ENCODE measurements at regions not wholly inside any gene's neighbourhood (a gene's known extent, or its start where the extent isn't known, plus 50 kb on each side); places are given as distances from the start of the nearest gene placed in this dataset.

GRCh38 chr10:78406648-78407008 lies 373.0 kb downstream of the RPS24 start:
- H3K9me3 Mint-ChIP-seq = no peaks in the 10 kb centered on the region
- H3K4me3 Mint-ChIP-seq = peak overlapping the region; percentile 49 to 76
- DNase-seq = no peak
- peaks cover 8 to 10% of the 10 kb centered on the region in 2 donors for H3K4me1 Mint-ChIP-seq
- H3K27me3 Mint-ChIP-seq = peaks cover 29 to 48% of the 10 kb centered on the region in 2 donors
- peak; percentile 6 to 14 for ATAC-seq (replicated peaks)
- H3K36me3 Mint-ChIP-seq = no peaks in the 10 kb centered on the region
- H3K27ac Mint-ChIP-seq = no peak overlapping the region

DNA sequence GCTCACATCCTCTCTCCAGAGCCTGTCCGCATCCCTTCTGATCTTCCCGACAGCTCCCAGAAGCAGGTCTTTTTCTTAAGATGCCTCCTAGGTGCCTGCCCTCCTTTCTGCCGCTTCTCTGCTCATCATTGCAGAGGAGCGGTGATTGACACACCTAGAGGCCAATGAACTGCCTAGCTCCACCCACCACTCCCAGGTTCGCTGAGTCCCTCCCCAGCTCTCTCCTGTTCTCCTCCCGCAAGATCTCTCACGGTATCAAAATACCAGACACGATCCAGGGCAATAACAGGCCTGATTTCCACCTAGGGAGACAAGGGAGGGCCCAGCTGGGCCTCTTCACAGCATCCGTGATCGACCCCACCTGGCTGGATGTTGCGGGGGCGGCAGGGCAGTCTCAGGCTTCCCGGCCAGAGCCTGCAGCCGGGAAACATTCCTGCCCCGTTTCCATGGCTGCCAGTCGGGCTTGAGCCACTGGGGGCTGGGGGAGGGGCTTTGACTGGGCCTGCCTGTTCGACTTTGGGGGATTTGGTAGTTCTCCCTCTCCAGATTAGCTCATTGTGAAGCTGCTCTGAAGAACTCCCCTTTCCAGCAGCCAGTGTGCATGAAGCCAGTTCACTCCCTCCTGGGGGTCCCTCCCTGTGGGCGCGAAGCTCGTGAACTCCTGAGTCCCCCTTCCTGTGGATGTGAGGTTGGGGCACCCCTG lies 373.5 kb downstream of the RPS24 start:
- Mint-ChIP-seq H3K4me3 (peak overlapping the region; percentile 49 to 76), H3K4me1 (peaks cover 8 to 10% of the 10 kb centered on the region in 2 donors), H3K27ac (no peak overlapping the region), H3K9me3 (no peaks in the 10 kb centered on the region), H3K36me3 (no peaks in the 10 kb centered on the region), H3K27me3 (peaks cover 29 to 48% of the 10 kb centered on the region in 2 donors)
- DNase-seq (peak; percentile 46), ATAC-seq (replicated peaks) (peak; percentile 84 to 94)

DNA sequence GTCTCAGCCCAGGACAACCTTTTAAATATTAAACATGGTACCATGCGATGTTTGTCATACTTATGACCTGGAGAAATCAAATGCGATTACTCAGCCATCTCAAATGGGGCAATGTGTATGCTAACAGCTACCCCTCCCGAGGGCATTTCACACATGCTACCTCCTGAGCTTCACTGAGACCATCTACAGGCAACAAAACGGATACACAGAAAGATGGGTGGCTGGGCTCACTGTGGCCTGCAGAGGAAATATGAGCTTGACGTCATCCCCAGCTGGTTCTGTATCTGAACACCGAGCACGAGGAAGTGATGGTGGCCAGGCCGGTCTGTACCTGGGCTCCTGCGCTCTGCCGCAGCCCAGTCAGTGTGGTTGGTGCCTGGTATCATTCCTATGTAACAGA lies 374.3 kb downstream of the RPS24 start:
- Mint-ChIP-seq H3K4me3 (no peak overlapping the region), H3K27me3 (peaks cover 34 to 53% of the 10 kb centered on the region in 2 donors), H3K36me3 (no peaks in the 10 kb centered on the region), H3K4me1 (peaks cover 8 to 10% of the 10 kb centered on the region in 2 donors), H3K9me3 (no peaks in the 10 kb centered on the region), H3K27ac (no peak overlapping the region)
- ATAC-seq (replicated peaks) (no peak), DNase-seq (no peak)

DNA sequence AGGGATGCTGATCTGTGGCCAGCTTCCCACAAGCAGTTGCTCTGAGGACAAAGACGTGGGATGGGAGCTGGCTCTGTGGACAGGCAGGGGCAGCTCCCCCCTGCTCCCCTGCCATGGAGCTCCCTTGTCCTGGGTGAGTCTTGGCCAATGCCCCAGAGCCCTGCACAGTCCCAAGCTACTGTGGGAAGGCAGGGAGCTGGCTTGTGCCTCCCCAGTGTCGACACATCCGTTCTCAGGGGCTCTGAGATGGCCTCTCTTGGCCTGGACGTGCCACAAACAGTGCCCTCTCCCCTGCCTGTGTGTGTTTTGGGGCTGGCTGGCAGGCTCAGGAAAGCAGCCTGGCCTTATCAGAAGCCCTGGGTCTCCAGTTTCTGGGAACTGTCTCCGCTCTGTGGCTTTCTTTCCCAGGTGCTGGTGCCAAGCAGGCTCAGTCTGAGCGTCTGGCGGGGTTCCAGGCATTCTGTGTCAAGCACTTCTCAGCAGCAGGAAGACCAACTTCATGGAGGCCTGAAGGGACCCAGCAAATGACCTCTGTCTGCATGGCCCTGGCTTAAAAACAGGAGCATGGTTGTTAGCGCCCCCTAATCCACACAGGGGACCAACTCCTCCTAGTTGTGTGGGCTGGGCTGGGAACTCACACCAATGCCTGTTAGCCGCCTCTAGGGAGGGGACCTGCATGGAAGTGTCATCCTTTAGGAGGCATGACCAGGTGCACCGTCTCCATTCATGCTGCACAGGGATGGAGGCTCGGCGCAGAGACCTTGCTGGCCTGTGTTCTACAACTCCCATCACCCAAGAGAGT lies 375.2 kb downstream of the RPS24 start:
- Mint-ChIP-seq H3K27me3 (peaks cover 36 to 54% of the 10 kb centered on the region in 2 donors), H3K36me3 (no peaks in the 10 kb centered on the region), H3K27ac (no peak overlapping the region), H3K4me1 (peaks cover 8 to 10% of the 10 kb centered on the region in 2 donors), H3K9me3 (no peaks in the 10 kb centered on the region), H3K4me3 (no peak overlapping the region)
- no peak for DNase-seq
- no peak for ATAC-seq (replicated peaks)

DNA sequence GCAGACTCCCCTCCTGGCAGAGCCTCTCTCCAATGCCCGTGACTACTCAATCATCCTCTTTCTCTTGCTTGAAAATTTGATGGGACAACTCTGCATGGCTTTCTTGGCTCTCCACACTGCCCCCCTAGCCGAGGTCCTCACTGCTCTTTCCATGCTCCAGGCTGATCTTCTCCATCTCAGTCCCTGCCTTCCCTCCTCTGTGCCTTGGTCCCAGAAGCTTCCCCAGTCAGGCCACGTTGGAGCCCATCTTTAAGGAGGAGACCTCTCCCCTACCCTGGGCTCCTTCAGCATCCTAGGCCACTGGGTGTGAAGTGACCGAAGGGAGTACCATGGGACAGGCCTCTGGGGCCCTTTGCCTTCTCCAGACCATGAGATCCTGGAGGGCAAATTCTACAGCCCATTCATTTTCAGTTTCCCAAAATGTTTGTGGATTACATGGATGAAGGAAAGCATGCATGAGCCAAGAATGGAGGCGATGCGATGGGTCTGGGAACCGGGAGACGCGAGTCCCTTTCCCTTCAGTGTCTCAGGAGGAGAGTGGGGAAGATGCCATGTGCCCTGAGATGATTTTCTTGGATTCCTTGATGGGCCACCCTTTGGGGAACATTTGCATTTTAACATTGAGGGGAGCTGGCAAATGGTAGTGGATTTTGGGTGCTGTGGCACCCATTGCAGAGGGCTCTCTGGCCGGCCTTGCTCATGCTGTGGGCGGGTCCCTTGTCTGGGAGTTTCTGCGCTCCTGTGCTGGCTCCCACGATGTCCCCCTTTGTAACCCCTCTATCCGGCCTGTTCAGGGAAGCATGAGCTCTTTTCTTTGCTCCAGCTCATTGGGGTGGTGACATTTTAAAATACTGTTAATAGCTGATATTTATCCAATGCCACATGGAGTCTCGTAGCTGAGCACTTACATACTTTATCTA lies 376.6 kb downstream of the RPS24 start:
- peaks cover 35 to 46% of the 10 kb centered on the region in 2 donors for H3K27me3 Mint-ChIP-seq
- DNase-seq = no peak
- H3K4me1 Mint-ChIP-seq = peaks cover 8 to 10% of the 10 kb centered on the region in 2 donors
- no peak overlapping the region for H3K4me3 Mint-ChIP-seq
- H3K9me3 Mint-ChIP-seq = no peaks in the 10 kb centered on the region
- no peaks in the 10 kb centered on the region for H3K36me3 Mint-ChIP-seq
- no peak overlapping the region for H3K27ac Mint-ChIP-seq
- ATAC-seq (replicated peaks) = no peak

GRCh38 chr10:78411716-78412115 lies 378.1 kb downstream of the RPS24 start:
- Mint-ChIP-seq H3K27me3 (peaks cover 21 to 38% of the 10 kb centered on the region in 2 donors), H3K4me3 (no peak overlapping the region), H3K36me3 (no peaks in the 10 kb centered on the region), H3K9me3 (no peaks in the 10 kb centered on the region), H3K27ac (peak overlapping the region; percentile 38), H3K4me1 (peaks cover 5% of the 10 kb centered on the region in 2 donors)
- DNase-seq = no peak
- no peak for ATAC-seq (replicated peaks)

DNA sequence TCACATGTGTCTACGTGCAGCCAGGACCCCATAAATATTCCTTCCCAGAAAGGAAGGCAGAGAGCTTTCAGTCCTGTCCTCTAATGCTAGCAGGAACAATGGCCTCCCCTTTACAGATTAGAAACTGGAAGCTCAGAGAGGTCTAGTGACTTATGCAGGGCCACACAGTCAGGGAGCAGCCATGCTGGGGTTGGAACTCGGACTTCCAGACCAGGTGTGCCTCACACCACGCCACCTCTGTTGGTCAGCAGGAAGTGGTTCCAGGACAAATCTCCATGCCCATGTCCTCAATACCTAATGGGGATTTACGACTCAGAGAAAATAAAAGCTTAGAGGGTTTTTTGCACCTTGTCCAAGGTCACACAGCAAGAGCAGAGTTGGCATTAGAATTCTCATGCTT lies 378.9 kb downstream of the RPS24 start:
- DNase-seq = no peak
- Mint-ChIP-seq H3K4me1 (no peaks in the 10 kb centered on the region), H3K36me3 (no peaks in the 10 kb centered on the region), H3K4me3 (no peak overlapping the region), H3K27me3 (peaks cover 15 to 34% of the 10 kb centered on the region in 2 donors), H3K27ac (no peak overlapping the region), H3K9me3 (no peaks in the 10 kb centered on the region)
- ATAC-seq (replicated peaks) = no peak

DNA sequence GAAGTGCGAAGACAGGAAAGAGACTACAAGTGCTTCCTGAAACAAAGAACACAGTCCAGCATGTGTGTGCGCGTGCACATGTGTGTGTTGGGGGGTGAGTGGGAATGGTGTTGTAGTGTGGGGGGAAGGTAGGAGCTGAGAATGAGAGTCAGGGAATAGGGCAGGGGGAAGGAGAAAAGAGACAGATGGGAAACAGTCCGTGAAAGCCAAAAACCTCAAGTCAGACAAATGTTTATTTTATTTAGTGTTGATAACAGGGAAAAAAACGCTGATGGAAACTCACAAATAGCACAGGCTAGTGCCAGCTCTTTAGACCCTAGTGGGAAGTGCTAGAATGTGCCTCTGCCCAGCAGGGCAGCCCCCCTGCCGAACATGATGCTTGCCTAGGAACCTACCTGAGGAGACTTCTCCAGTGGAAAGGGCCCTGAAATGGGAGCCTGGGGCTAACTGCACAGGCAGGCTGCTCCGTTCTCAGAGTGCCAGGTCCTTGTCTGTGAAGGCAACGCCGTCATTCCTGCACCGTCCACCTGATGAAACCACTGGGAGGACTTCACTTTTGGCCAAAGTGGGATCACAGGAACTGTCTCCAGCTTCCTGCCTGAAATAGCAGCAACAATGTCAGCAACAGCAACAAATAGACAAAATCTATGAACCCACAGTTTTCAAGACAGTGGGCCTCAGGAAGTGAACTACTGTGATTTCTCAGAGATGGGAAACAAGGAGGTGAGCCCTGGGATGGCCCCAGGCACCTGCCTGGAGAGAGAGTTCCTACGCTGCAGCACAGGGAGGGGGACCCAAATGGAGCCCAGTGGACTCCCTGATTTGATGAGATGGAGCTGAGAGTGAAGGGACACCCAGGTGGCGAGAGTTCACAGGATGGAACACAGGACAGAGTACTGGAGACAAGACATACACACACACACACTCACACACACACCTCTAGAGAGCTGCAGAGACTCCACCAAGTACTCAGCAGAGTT lies 379.7 kb downstream of the RPS24 start:
- H3K36me3 Mint-ChIP-seq = no peaks in the 10 kb centered on the region
- ATAC-seq (replicated peaks) (no peak), DNase-seq (no peak)
- H3K9me3 Mint-ChIP-seq = no peaks in the 10 kb centered on the region
- H3K4me1 Mint-ChIP-seq = no peaks in the 10 kb centered on the region
- H3K27ac Mint-ChIP-seq = no peak overlapping the region
- no peak overlapping the region for H3K4me3 Mint-ChIP-seq
- H3K27me3 Mint-ChIP-seq = peaks cover 8 to 28% of the 10 kb centered on the region in 2 donors

- Mint-ChIP-seq H3K36me3 (no peaks in the 10 kb centered on the region), H3K27ac (no peak overlapping the region), H3K4me1 (no peaks in the 10 kb centered on the region), H3K4me3 (no peak overlapping the region), H3K27me3 (peaks cover 7 to 19% of the 10 kb centered on the region in 2 donors), H3K9me3 (no peaks in the 10 kb centered on the region)
- ATAC-seq (replicated peaks) (no peak), DNase-seq (no peak)
Observed at GRCh38 chr10:78414380-78414779, 380.7 kb downstream of the RPS24 start.

GRCh38 chr10:78415111-78415510 lies 381.4 kb downstream of the RPS24 start:
- no peaks in the 10 kb centered on the region for H3K9me3 Mint-ChIP-seq
- no peak overlapping the region for H3K27ac Mint-ChIP-seq
- no peaks in the 10 kb centered on the region for H3K4me1 Mint-ChIP-seq
- peaks cover 9 to 18% of the 10 kb centered on the region in 2 donors for H3K27me3 Mint-ChIP-seq
- H3K36me3 Mint-ChIP-seq = no peaks in the 10 kb centered on the region
- ATAC-seq (replicated peaks) = no peak
- no peak for DNase-seq
- no peak overlapping the region for H3K4me3 Mint-ChIP-seq

DNA sequence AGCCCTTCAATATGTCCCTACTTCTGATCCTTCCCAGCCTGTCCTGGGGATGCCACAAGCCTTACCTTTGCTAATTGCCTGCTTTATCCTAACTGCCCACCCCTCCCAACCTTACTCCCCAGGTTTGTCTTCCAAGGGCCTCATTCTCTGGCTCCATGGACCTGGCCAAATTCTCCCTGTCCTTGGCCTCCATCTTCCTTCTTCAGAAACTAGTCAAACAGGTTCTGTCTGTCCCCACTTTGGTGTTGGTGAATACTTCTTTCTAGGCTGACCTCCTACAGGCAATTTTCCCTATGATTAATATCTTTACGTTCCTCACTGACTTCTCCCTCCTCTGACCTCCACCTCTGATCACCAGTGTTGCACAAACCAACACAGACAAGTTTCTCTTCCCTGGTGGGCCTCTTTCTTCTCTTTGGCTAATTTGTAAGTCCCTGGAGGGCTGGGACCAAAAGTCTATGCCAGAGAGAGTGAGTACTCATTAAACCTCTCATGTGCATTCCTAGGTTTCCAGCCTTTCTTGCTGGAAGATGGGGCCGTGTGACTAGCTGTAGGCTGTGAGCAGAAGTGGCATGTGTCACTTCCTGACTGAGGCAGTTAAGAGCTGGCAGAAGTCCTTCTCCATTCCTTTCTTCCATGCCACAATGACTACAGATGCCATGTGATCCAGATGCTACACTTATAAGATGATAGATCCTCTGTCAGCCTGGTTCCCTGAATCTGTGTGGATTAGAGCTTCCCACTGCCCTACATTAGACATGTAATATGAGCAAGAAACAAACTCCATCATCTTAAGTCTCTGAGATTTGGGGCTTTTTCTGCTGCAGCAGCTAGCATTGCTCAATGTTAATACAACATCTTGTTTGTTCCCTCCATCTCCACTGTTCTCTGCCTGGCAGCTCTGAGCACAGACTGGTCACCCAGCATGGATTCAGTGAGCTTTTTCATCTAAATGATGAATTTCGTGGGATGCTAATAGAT lies 382.7 kb downstream of the RPS24 start:
- H3K9me3 Mint-ChIP-seq = no peaks in the 10 kb centered on the region
- ATAC-seq (replicated peaks) (no peak), DNase-seq (no peak)
- no peak overlapping the region for H3K4me3 Mint-ChIP-seq
- no peaks in the 10 kb centered on the region for H3K4me1 Mint-ChIP-seq
- H3K27me3 Mint-ChIP-seq = peaks cover 21 to 24% of the 10 kb centered on the region in 2 donors
- H3K27ac Mint-ChIP-seq = no peak overlapping the region
- no peaks in the 10 kb centered on the region for H3K36me3 Mint-ChIP-seq

DNA sequence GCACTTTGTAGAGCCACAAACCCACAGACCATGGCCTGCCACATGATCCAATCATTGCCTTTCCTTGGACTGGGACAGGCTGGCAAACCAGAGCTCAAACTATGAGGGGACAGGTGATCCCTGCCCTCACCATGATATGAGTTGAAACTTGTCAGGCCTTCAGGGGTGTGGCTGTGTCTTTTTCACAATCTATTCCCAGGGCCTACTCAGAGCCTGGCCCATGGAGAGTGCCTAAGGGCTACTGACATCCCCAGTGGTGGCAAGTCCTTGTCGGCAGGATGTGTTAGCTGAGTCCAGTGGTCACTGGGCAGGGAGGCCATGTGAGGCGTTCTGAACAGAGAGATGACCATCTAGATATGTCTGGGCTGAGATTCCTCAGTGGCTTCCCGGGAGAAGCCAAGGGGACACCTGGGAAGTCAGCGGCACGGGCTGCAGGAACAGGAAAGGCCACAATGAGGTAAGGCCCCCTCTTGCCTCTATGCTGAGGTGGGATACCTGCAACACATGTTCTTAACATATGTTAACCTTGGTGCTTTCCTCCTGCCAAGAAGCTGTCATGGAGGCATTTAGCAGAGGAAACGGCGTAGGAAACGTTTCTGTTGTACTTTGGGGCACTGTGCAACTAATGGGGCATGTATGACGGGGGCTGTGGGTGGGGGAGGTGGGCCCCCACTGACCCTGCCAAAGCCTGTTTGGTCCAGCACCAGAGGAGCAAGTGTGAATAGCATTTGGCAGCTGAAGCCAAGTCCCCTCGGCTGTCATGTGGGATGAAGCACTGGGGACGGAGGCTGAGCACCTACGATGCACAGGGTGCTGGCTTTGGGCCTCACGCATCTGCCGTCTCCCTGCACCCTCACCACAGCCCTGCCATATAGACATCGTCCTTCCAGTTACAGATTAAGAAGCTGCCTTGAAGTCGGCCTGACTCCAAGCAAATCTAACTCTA lies 384.0 kb downstream of the RPS24 start:
- peaks cover 21 to 22% of the 10 kb centered on the region in 2 donors for H3K27me3 Mint-ChIP-seq
- no peak overlapping the region for H3K27ac Mint-ChIP-seq
- no peak overlapping the region for H3K4me3 Mint-ChIP-seq
- no peaks in the 10 kb centered on the region for H3K9me3 Mint-ChIP-seq
- no peaks in the 10 kb centered on the region for H3K4me1 Mint-ChIP-seq
- DNase-seq (no peak), ATAC-seq (replicated peaks) (no peak)
- H3K36me3 Mint-ChIP-seq = no peaks in the 10 kb centered on the region
